KG1 (cell line): ENCODE measurements at regions not wholly inside any gene's neighbourhood (a gene's known extent, or its start where the extent isn't known, plus 50 kb on each side); places are given as distances from the start of the nearest gene placed in this dataset.

Experiments used
- DNase-seq: peaks from one replicate; lab custom pipeline; 2025; lab: John Stamatoyannopoulos, UW

DNA sequence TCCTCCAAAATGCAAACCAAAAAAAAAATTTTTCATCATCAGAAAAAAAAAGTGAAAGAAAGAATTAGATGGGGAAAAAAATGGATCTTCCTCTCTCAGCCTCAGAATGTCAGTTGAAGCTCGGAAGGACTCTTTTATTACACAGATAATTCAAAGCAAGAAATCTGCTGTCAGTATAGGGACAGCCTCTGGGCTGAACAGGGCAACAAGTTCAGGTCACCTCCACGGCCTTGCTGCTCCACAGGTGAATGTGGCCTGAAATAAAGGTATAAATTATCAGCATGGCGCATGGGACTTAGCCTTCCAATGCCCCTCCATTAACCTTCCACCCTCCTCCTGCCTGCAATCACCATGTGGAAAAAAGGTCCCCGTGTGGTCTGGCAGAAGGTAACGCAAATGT, 316.8 kb upstream of the POU3F3 start:
- no peak for DNase-seq

DNA sequence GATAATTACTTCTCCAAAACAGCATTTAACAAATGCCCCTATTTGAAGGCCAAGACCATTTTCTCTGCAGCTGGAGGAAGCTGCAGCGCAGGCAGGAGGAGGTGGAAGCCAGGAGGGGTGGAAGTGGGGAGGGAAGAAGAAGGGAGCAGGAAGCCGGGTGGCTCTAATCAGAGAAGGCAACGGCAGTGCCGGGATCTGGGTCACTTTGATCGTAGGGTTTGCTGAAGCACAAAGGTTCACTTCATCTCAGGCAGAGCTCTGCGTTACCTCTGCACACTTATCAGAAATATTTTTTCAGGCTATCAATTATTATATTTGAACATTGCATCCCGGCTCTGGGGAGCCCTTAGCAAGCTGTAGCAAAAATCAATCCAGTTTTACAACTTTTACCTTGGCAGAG, 315.8 kb upstream of the POU3F3 start:
- no peak for DNase-seq

DNA sequence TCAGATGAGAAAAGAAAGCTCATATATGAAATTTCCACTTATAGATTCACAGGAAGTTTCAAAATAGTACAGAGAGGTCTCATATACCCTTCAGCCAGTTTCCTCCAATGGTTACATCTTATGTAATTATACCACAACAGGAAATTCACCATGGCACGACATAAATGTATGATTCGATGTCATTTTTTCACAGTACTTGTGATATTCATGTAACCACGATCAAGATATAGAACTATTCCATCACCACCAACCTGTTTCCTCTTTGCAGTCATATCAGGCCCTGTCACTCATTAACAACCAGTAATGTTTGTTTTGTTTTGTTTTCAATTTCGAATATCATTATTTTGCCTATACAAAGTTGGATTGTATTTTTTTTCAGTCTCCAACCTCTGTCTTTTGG, 314.3 kb upstream of the POU3F3 start:
- DNase-seq = no peak

DNA sequence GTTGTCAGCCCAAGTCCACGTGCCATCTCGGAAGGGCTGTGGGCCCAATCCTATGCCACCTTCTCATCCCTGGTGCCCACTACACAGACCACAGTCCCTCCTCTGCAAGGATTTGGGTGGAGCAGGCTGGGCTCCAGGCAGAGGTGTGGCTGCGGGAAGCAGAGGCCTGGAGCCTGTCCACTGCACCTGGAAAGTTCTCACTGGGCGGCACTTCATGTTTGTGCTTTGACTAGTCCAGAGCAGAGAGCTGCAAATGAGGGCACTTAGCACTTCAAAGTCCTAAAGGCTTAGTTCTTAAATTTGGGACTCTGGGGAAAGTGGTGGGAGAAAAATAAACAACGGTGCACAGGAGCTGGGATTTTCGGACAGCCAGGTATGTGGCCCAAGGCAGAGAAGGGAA, 308.9 kb upstream of the POU3F3 start:
- no peak for DNase-seq

DNA sequence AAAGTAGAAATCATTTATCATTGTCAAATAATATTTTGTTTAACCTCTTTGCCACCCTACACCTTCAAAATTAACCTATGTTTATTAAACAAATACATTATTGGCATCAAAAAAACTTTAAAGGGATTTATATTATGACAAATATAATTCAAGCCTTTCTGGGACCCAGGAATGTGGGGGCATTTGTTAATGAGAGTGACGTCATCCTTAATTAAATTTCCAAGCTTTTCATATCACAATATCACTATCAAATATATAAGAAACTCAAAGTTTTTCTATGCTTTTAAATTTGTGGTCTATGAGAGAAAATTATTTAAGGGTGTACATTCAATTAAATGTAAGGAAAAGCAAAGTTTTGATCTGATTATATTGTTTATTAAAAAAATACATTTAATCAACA, 307.4 kb upstream of the POU3F3 start:
- no peak for DNase-seq

DNA sequence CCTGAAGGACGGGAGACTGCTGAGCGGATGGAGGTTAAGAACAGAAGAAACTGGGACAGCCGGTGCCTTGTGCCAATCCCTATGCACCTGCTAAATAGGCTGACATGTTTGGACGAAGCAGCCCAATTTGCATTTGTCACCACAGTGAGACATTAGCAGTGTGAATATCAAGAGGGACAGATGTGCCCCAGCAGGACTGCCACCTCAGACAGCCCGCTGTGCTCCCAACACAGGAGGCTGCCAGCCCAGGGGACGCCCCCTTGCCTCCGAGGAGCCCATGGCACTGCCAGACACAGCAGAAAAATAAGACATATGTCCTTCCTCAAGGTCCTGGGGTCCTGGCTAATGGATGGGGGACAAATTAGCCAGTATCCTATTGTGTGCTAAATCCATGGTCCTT, 306.7 kb upstream of the POU3F3 start:
- DNase-seq = no peak

DNA sequence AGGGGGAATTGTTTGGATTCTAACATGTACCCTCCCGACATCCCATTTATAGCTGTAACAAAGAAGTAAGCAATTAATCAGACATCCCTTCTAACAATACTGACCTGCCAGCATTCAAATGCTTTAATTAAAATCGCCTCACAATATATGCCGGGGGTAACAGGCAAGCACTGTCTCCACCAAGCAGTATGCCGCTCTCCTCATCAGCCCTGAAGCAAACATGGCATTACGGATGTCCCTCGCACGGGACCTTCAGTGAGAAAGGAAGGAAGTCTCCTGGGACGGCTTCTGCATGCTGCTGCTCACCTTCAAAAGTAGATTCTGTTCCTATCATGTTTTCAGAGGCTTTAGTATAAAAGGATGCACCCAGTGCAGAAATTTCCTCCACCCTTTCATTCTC, 292.7 kb upstream of the POU3F3 start:
- no peak for DNase-seq

DNA sequence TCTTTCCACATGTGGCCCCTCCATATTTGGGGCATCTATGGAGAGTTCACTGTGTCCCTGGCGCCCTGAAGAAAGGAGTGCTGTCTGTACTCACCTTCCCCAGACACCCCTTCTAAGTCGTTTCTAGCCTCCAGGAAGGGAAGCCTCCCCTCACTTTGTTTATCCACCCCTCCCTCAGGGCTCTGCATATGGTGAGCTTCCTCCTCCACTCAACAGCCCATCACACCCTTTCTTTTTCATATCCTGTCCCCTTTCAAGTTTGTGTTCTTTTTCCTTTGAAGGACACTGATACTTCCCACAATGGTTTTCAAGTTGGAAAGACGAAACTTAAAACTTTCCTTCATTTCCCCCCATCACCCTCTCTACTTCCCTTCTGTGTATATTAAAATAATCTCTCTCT, 291.4 kb upstream of the POU3F3 start:
- no peak for DNase-seq

DNA sequence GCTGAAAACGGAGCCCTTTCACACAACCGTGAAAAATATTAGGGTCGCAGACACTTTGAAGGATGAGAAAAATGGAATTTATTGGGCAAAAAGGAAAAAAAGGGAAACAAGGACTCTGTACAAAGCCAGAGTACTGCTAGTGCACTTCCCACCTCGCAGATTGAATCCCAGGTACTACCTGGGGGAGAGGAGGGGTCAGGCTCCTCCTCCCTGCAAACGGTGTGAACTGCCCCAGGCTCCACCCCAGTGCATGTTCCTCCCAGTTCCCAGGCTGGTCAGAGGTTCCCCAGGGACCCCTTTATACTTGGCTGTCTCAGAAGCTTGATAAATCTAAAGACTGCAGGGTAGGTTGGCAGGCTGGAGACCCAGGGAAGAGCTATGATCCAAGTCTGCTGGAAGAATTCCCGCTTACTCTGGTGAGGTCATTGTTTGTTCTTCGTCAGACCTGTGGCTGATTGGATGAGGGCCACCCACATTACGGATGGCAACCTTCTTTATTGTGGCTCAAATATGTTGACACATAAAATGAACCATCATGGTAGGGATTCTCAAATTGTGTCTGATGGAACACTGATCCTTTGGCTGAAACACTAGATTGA, 290.4 kb upstream of the POU3F3 start:
- DNase-seq = no peak

DNA sequence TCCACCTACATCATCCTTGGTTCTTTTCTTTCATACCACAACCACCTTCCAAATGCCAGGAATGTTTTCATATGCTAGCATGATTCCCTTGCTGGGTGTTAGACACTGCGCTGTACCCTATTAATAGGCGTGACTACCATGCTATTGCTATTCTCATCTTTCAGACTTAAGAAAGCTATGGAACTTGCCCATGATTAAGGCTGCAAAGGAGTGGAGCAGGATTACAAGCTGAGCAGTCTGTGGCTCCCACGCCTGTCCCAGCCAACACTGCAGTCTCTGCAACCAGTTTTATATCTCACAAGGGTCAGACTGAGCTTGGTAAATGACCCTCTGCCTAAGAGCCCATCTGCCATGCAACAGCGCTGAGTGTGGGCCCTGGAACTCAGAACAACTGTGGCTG, 285.7 kb upstream of the POU3F3 start:
- no peak for DNase-seq

DNA sequence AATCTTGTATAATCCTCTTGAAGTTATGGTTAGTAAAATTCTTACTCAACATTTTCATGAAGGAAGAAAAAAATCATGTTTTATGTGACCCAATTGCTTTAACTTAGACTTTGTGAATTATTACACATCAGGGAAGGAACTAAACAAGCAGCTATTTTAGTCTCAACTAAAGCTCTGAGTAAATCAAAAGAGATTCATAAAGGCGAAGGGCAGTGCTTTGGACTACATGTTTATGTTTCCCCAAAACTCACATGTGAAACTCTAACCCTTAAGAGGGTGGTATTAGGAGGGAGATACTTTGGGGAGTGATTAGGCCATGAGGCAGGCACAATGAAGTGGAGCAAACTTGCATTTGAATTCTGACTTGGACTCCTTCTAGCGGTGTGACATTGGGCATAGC, 283.7 kb upstream of the POU3F3 start:
- DNase-seq = no peak

DNA sequence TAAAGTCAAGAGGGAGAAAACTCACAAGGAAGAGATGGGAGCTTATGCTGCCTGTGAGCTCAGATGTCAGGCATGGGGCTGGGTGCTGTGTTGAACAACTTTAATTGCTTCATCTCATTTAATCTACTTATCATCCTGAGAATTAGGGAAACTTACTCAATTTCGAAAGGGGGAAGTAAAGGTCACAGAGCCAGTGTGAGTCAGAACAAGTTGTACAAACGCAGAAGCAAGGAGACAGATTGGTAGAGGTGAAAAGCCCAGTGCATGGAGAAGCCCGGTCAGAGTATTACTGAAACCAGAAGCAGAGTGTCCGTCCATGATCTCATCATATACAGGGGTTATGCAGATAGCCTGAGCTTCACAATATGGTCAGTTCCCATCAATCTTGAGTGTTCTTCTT, 281.1 kb upstream of the POU3F3 start:
- no peak for DNase-seq

DNA sequence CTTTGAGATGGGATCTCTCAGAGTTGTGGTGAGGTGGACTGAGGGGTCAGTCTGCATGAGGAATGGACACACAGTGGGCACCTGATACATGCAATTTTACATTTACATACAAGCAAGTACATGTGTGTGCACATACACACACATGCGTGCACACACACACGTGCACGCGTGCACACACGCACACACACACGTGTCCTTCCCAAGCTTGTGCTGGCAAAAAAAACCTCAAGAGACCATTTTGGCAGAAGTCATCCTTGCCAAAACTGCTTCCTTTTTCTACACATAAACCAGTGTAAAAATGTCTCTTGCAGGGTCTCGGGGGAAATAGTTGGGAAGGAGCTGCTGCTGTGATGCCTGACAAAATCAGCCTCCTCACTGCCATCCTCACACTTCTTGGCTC, 279.5 kb upstream of the POU3F3 start:
- DNase-seq = no peak

DNA sequence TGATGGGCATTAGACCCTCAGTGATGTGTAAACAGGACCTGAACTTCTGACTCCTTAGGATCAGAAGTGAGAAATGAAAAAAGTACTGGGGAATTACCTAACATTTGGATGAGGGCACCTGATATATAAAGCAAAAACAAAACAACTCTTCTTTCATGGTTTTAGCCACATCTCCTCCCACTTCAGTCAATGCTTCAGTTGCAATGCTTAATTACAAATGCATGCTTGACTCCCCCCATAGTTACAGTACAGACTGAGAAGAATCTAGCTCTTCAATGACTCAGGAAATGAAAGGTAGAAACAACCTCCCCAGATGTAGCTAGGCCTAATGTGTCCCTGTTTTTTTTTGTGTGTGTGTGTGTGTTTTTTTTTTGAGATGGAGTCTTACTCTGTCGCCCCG, 276.8 kb upstream of the POU3F3 start:
- DNase-seq = no peak

DNA sequence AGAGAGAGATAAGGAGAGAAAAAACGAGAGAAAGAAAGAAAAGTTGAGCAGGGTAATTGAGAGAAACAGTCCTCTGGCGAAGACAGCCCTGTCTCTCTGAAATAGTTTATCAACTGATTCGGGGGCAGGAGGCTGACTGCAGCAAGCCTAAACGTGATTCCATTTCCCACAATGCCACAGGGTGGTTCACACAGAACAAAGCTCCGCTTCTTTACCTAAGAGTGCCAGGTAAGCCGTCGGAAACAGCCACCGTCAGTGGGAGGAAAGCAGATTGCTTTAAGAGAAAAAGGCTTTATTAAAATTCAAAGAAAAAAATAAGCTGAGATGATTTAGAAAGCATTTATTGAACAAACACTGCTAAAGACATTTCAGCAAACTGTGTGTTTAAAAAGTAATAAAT, 271.4 kb upstream of the POU3F3 start:
- DNase-seq = no peak

DNA sequence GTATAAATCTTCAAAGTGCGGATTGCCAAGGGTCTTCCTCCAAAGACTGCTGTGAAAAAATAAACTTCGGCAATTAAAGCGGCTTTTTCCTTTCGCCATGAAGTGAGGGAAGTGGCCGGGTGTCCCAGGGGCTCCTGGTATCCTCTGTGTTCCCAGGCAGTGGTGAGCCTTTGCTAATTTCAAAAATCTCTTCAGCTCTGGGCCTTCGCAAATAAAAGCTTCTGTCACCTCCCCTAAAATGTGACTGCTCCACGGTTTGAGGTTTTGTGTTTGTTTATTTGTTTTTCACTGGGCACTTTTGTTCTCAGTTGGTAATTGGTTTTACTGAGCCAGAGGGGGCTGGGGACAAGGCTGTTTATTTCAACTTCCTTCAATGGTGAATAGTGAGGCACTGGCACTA, 270.1 kb upstream of the POU3F3 start:
- no peak for DNase-seq

DNA sequence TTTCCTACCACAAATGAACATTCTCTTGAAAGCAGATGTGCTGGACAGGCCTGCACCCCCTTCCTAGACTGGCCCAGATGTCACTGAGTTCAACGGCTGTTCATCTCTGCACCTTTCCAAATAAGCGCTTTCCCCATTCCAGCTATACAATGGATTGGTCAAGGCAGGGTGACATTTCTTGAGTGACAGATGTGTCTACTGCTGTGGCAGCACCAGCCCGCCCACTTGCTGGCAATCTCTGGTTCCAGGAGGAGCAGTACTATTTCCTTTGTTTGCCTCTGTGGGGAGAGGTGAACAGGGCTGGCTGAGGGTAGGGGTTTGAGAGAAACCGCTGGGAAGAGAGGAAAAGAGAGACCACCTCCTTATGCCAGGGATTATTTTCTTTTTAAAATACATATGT, 269.5 kb upstream of the POU3F3 start:
- no peak for DNase-seq

DNA sequence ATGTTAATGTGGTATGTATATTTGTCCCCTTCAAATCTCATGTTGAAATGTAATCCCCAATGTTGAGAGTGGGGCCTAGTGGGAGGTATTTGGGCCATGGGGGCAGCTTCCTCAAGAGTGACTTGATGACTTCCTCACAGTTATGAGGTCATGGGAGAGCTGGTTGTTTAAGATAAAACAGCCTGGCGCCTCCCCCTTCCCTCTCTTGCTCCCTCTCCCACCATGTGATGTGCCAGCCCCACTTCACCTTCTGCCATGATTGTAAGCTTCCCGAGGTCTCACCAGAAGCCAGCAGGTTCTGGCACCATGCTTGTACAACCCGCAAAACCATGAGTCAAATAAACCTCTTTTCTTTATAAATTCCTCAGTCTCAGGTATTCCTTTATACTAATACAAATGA, 258.3 kb upstream of the POU3F3 start:
- DNase-seq = no peak

DNA sequence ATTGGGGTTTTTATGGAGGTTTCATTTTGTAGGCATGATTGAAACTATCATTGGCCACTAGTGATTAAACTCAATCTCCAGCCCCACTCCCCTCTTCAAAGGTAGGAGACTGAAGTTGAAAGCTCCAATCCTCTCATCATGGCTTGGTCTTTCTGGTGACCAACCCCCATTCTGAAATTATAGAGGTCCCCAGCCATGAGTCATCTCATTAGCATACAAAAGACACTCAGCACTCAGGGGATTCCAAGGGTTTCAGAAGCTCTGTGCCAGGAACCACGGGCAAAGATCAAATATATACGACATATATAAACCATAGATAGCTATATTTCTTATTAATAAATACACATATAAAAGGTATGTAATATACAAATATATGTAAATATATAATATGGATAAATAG, 256.0 kb upstream of the POU3F3 start:
- DNase-seq = no peak

DNA sequence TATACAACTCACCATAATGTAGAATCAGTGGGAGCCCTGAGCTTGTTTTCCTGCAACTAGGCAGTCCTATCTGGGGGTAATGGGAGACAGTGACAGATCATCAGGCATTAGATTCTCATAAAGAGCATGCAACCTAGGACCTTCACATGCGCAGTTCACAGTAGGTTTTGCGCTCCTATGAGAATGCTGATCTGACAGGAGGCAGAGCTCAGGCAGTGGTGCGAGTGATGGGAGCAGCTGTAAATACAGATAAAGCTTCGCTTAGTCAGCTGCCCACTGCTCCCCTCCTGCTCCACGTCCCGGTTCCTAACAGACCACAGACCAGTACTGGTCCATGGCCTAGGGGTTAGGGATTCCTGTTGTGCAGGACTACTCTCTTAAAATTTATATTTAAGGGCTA, 255.3 kb upstream of the POU3F3 start:
- DNase-seq = no peak

DNA sequence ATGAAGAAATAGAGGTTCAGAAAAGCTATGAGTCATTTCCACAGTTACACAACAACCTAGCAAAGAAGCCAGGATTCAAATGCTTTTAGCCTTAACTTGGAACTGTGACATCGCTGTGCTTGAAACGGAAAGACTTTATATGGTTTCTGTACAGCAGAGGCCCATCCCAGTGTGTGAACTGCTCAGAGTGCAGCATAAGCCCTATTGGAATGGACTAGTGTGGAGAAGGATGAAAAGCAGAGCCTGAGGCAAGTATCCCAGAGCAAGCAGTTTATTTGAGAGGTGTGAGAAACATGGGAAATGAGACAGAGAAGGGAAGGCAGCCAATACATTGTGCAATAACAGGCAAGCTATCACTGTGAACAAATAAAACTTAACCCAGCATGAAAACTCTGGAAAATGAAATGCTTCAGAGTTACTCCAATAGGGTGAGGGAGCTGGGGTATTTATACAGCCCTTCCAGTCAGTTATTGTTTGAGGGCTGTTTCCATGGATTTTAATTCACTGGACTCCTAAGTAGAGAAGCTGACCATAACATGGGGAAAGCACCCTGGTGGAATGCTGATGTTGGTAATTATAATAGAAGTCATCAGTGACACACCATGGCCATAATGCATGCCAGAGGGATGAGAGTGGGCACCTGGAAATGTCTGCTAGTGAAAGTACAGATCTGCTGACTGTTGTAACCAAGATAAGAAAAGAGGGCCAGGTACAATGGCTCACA, 254.0 kb upstream of the POU3F3 start:
- DNase-seq = no peak

DNA sequence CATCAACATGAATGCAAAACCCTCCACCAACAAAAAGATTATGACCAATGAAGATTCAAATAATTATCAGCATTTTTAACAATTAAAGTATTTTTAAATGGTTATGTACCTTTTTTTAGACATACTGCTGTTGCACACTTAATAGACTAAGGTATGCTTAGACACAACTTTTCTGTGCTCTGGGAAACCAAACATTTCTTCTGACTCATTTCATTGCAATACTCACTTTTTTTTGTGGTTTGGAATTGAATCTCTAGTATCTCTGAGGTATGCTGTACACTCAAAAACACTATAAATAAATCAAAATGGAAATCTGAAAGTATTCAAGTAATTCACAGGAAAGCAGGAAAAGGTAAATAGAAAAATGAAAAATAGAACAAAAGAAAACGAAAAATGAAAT, 247.9 kb upstream of the POU3F3 start:
- no peak for DNase-seq

DNA sequence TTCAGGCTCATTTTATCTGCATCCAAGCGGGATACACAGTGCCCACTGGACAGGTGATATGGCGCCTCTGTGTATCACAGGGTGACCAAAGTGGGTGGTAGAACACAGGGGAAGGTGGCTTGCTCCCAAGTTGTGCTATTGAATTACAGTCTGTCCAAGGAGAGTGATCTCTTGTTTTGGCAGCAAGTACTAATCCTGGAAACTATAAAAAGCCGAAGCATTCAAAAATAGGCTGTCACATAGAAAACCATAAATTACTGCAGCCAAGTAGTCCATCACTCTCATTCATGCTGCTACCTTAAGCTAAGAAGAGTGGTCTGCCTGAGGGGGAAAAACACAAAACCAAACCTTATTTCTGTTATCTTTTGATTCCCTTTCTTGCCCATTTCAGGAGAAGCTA, 237.1 kb upstream of the POU3F3 start:
- DNase-seq = no peak

DNA sequence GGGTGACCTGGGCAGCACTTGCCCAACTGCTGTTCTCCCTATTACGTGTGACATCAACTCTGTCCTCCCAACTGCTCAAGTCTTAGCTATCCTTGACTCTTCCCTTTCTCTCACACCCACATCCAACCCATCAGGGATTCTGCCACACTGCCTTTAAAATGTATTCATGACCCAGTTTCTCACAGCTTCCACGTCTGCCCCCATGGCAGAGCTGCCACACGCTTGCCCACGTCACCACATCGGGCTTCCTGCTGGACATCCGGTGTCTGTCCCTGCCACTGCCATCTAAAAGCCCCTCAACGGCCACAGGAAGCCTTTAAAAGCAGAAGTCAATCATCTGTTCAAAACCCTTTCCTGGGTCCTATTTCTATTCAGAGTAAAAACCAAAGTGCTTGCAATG, 233.1 kb upstream of the POU3F3 start:
- no peak for DNase-seq
